ENCODE measurements at regions not wholly inside any gene's neighbourhood (a gene's known extent, or its start where the extent isn't known, plus 50 kb on each side); places are given as distances from the start of the nearest gene placed in this dataset.

DNA sequence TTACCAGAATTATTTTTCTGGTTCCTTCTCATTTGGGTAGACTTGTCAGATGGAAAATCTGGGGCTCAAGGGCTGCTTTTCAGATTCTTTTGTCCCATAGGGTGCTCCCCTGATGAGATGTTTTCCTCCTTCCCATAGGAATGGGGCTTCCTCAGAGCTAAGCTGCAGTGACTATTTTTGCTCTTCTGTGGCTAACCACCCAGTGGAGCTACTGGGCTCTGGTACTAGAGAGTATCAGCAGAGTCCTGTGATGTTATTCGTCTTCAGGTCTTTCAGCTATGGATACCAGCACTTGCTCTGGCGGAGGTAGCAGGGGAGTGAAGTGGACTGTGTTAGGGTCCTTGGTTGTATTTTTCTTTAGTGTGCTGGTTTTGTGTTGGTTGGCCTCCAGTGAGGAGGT is 716.1 kb upstream of the LMO3 start:
- Mint-ChIP-seq H3K9me3 (peaks cover 2 to 25% (median 14%) of the 10 kb centered on the region in 11 donors), H3K4me1 (no peaks in the 10 kb centered on the region), H3K27ac (no peak overlapping the region), H3K27me3 (no peaks in the 10 kb centered on the region), H3K36me3 (no peaks in the 10 kb centered on the region), H3K4me3 (no peak overlapping the region)
- POLR2A ChIA-PET, result no interaction called here
- Histone ChIP-seq H3K4me1 (ENCODE audit: control insufficient read depth in 2 of 2, insufficient read depth in 2 of 2, low read length in 2 of 2) (no peaks in the 10 kb centered on the region), H3K9me3 (ENCODE audit: control insufficient read depth in 2 of 3, low read length in 3 of 3) (no peaks in the 10 kb centered on the region), H3K4me3 (ENCODE audit: low read length) (no peak overlapping the region), H3K27me3 (ENCODE audit: control insufficient read depth in 2 of 2, insufficient read depth in 2 of 2, low read length in 2 of 2) (no peaks in the 10 kb centered on the region), H3K27ac (ENCODE audit: low read depth, low read length) (no peak overlapping the region), H3K36me3 (ENCODE audit: control insufficient read depth in 2 of 3, insufficient read depth in 3 of 3, low read length in 3 of 3) (no peaks in the 10 kb centered on the region)
- intact Hi-C loops (cut with micrococcal nuclease), result no loop called here
- CTCF ChIA-PET, result no interaction called here
- DNase-seq (no peak), ATAC-seq (no peak)

DNA sequence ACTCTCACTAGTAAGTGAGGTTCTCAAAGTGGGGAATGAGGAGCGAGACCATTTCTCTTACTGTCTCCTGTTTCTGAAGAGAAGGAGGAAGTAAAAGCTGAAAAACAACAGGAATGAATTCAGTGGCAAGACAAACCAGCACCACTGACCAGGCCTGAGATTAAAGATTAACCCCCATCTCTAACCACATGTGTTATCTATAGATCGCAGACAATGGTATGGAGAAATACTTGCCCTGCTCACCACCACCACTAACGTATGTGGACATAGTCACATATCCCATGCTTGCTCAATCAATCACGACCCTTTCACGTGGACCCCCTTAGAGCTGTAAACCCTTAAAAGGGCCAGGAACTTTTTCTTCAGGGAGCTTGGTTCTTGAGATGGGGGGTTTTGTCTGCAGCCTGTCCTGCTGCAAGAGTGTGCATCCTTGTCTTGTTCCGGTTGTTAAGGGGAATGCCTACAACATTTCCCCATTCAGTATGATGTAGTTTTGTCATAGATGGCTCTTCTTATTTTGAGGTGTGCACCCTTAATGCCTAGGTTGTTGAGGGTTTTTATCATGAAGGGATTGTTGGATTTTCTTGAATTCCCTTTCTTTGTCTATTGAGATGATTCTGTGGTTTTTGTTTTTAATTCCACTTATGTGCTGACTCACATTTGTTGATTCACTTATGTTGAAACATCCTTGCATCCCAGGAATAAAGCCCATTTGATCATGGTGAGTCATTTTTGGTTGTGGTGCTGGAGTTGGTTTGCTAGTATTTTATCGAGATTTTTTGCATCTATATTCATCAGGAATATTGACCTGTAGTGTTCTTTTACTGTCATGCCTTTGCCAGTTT is 698.8 kb upstream of the LMO3 start:
- CTCF ChIA-PET, result no interaction called here
- Histone ChIP-seq H3K4me3 (ENCODE audit: low read length) (no peak overlapping the region), H3K36me3 (ENCODE audit: control insufficient read depth in 2 of 3, insufficient read depth in 3 of 3, low read length in 3 of 3) (no peaks in the 10 kb centered on the region), H3K9me3 (ENCODE audit: control insufficient read depth in 2 of 3, low read length in 3 of 3) (peaks cover 0 to 16% (median 0%) of the 10 kb centered on the region in 3 experiments), H3K27me3 (ENCODE audit: control insufficient read depth in 2 of 2, insufficient read depth in 2 of 2, low read length in 2 of 2) (no peaks in the 10 kb centered on the region), H3K27ac (ENCODE audit: low read depth, low read length) (no peak overlapping the region), H3K4me1 (ENCODE audit: control insufficient read depth in 2 of 2, insufficient read depth in 2 of 2, low read length in 2 of 2) (no peaks in the 10 kb centered on the region)
- Mint-ChIP-seq H3K9me3 (peaks cover 4 to 45% (median 16%) of the 10 kb centered on the region in 11 donors), H3K4me3 (no peak overlapping the region), H3K4me1 (no peaks in the 10 kb centered on the region), H3K36me3 (no peaks in the 10 kb centered on the region), H3K27ac (no peak overlapping the region), H3K27me3 (no peaks in the 10 kb centered on the region)
- POLR2A ChIA-PET, result no interaction called here
- no peak for DNase-seq
- ATAC-seq, result no peak
- intact Hi-C loops (cut with micrococcal nuclease), result no loop called here

DNA sequence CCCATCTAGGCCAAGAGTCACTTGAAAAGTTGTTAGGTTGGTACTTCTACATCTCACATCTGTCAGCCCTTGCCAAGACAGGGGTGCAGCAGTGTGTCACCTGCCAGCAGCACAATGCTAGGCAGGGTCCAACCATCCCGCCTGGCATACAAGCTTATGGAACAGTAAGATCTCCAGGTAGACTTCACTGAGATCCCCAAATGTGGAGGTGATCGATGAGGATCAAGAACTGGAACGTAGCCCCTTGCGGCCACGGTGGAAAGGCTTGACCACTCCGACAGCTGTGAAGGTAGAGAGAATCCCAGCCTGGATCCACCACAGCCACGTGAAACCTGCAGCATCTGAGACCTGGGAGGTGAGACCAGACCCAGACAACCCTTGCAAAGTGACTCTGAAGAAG is 696.0 kb upstream of the LMO3 start:
- DNase-seq, result no peak
- Mint-ChIP-seq H3K36me3 (no peaks in the 10 kb centered on the region), H3K9me3 (peaks cover 4 to 48% (median 22%) of the 10 kb centered on the region in 11 donors)

DNA sequence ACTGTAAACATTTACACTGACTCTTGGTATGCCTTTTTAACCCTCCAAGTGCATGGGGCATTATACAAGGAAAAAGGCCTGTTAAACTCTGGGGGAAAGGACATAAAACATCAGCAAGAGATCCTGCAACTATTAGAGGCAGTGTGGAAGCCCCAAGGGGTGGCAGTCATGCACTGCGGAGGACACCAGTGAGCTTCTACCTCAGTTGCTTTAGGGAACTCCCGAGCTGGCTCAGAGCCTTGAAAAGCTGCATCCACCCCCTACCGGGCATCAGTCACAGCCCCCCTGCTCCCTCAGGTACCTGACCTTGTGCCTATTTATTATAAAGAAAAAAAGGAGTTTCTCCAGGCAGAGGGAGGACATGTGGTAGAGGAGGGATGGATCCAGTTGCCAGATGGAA is 695.6 kb upstream of the LMO3 start:
- intact Hi-C loops (cut with micrococcal nuclease), result no loop called here
- peaks cover 0 to 12% (median 0%) of the 10 kb centered on the region in 3 experiments for H3K9me3 ChIP-seq (ENCODE audit: control insufficient read depth in 2 of 3, low read length in 3 of 3)
- no peak overlapping the region for H3K27ac ChIP-seq (ENCODE audit: low read depth, low read length)
- no peaks in the 10 kb centered on the region for H3K4me1 ChIP-seq (ENCODE audit: control insufficient read depth in 2 of 2, insufficient read depth in 2 of 2, low read length in 2 of 2)
- ChIA-PET CTCF (no interaction called here), POLR2A (no interaction called here)
- Mint-ChIP-seq H3K27me3 (no peaks in the 10 kb centered on the region), H3K27ac (no peak overlapping the region), H3K4me1 (no peaks in the 10 kb centered on the region), H3K4me3 (no peak overlapping the region), H3K36me3 (no peaks in the 10 kb centered on the region), H3K9me3 (peaks cover 4 to 48% (median 21%) of the 10 kb centered on the region in 11 donors)
- ATAC-seq (no peak), DNase-seq (no peak)
- no peaks in the 10 kb centered on the region for H3K36me3 ChIP-seq (ENCODE audit: control insufficient read depth in 2 of 3, insufficient read depth in 3 of 3, low read length in 3 of 3)
- no peak overlapping the region for H3K4me3 ChIP-seq (ENCODE audit: low read length)
- H3K27me3 ChIP-seq (ENCODE audit: control insufficient read depth in 2 of 2, insufficient read depth in 2 of 2, low read length in 2 of 2), result no peaks in the 10 kb centered on the region

More for the DNA sequence above, 696.0 kb upstream of the LMO3 start:
- peaks cover 0 to 12% (median 0%) of the 10 kb centered on the region in 3 experiments for H3K9me3 ChIP-seq (ENCODE audit: control insufficient read depth in 2 of 3, low read length in 3 of 3)
- H3K36me3 ChIP-seq (ENCODE audit: control insufficient read depth in 2 of 3, insufficient read depth in 3 of 3, low read length in 3 of 3), result no peaks in the 10 kb centered on the region
- Mint-ChIP-seq H3K27me3 (no peaks in the 10 kb centered on the region), H3K4me1 (no peaks in the 10 kb centered on the region), H3K27ac (no peak overlapping the region), H3K4me3 (no peak overlapping the region)
- H3K27me3 ChIP-seq (ENCODE audit: control insufficient read depth in 2 of 2, insufficient read depth in 2 of 2, low read length in 2 of 2), result no peaks in the 10 kb centered on the region
- no peak overlapping the region for H3K4me3 ChIP-seq (ENCODE audit: low read length)
- ATAC-seq, result no peak
- intact Hi-C loops (cut with micrococcal nuclease), result no loop called here
- ChIA-PET CTCF (no interaction called here), POLR2A (no interaction called here)
- H3K4me1 ChIP-seq (ENCODE audit: control insufficient read depth in 2 of 2, insufficient read depth in 2 of 2, low read length in 2 of 2), result no peaks in the 10 kb centered on the region
- no peak overlapping the region for H3K27ac ChIP-seq (ENCODE audit: low read depth, low read length)

DNA sequence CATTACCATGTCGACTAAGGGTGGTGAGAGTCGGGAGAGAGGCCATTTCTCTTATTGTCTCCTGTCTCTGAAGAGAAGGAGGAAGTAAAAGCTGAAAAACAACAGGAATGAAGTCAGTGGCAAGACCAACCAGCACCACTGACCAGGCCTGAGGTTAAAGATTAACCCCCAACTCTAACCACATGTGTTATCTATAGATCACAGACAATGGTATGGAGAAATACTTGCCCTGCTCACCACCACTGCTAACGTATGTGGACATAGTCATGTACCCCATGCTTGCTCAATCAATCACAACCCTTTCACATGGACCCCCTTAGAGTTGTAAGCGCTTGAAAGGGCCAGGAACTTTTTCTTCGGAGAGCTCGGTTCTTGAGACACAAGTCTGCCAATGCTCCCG is 690.9 kb upstream of the LMO3 start:
- Mint-ChIP-seq H3K9me3 (peaks cover 0 to 34% (median 14%) of the 10 kb centered on the region in 11 donors), H3K27me3 (no peaks in the 10 kb centered on the region), H3K36me3 (no peaks in the 10 kb centered on the region), H3K4me3 (no peak overlapping the region), H3K4me1 (no peaks in the 10 kb centered on the region), H3K27ac (no peak overlapping the region)
- Histone ChIP-seq H3K4me3 (ENCODE audit: low read length) (no peak overlapping the region), H3K36me3 (ENCODE audit: control insufficient read depth in 2 of 3, insufficient read depth in 3 of 3, low read length in 3 of 3) (no peaks in the 10 kb centered on the region), H3K27me3 (ENCODE audit: control insufficient read depth in 2 of 2, insufficient read depth in 2 of 2, low read length in 2 of 2) (no peaks in the 10 kb centered on the region), H3K9me3 (ENCODE audit: control insufficient read depth in 2 of 3, low read length in 3 of 3) (peaks cover 0 to 5% (median 0%) of the 10 kb centered on the region in 3 experiments), H3K27ac (ENCODE audit: low read depth, low read length) (no peak overlapping the region), H3K4me1 (ENCODE audit: control insufficient read depth in 2 of 2, insufficient read depth in 2 of 2, low read length in 2 of 2) (no peaks in the 10 kb centered on the region)
- ChIA-PET POLR2A (no interaction called here), CTCF (no interaction called here)
- ATAC-seq, result no peak
- intact Hi-C loops (cut with micrococcal nuclease), result no loop called here
- DNase-seq, result no peak

DNA sequence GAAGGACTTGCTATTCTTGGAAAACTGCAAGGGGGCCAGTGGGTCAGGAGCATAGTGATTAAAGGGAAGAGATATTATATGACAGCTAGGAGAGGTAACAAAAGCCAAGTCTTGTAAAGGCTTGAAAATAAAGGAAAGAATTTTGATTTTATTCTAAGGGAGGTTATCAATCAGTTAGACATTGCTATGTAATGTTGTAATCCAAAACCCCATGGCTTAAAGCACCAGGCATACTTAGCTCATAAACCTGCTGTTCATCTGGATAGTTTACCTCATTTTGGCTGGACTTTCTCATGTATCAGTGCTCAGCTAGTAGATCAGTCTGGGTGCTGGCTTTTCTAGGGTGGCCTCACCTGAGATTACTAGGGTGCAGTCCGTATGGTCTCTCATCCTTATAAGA is 680.9 kb upstream of the LMO3 start:
- H3K27ac Mint-ChIP-seq, result no peak overlapping the region
- Histone ChIP-seq H3K27me3 (ENCODE audit: control insufficient read depth in 2 of 2, insufficient read depth in 2 of 2, low read length in 2 of 2) (no peaks in the 10 kb centered on the region), H3K4me3 (ENCODE audit: low read length) (no peak overlapping the region), H3K27ac (ENCODE audit: low read depth, low read length) (no peak overlapping the region), H3K9me3 (ENCODE audit: control insufficient read depth in 2 of 3, low read length in 3 of 3) (peaks cover 0 to 5% (median 0%) of the 10 kb centered on the region in 3 experiments), H3K4me1 (ENCODE audit: control insufficient read depth in 2 of 2, insufficient read depth in 2 of 2, low read length in 2 of 2) (no peaks in the 10 kb centered on the region), H3K36me3 (ENCODE audit: control insufficient read depth in 2 of 3, insufficient read depth in 3 of 3, low read length in 3 of 3) (no peaks in the 10 kb centered on the region)
- no peaks in the 10 kb centered on the region for H3K27me3 Mint-ChIP-seq
- intact Hi-C loops (cut with micrococcal nuclease), result no loop called here
- H3K4me3 Mint-ChIP-seq, result no peak overlapping the region
- CTCF ChIA-PET, result no interaction called here
- peaks cover 0 to 27% (median 8%) of the 10 kb centered on the region in 11 donors for H3K9me3 Mint-ChIP-seq
- H3K36me3 Mint-ChIP-seq, result no peaks in the 10 kb centered on the region
- POLR2A ChIA-PET, result no interaction called here
- no peaks in the 10 kb centered on the region for H3K4me1 Mint-ChIP-seq
- no peak for DNase-seq
- no peak for ATAC-seq

DNA sequence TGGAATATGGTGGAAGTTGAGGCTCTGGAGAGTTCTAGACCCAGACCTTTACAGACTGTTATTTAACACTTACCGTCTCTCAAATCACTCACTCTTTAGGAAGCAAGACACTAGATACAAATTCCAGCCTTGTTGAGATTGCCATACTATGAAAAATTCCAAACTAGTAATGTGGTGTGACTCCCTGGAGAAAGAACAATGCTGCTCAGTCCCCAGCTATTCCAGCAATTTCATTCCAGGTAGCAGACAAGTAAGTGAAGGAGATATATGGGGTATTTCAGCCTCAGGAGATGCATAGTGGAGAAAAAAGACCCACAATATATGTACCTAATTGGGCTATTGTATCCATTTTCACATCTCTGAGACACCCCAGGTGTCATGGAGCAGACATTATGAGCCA is 678.9 kb upstream of the LMO3 start:
- peaks cover 0 to 5% (median 0%) of the 10 kb centered on the region in 3 experiments for H3K9me3 ChIP-seq (ENCODE audit: control insufficient read depth in 2 of 3, low read length in 3 of 3)
- no peak for ATAC-seq
- intact Hi-C loops (cut with micrococcal nuclease), result no loop called here
- H3K27ac Mint-ChIP-seq, result no peak overlapping the region
- no peak for DNase-seq
- no peak overlapping the region for H3K4me3 Mint-ChIP-seq
- H3K27me3 ChIP-seq (ENCODE audit: control insufficient read depth in 2 of 2, insufficient read depth in 2 of 2, low read length in 2 of 2), result no peaks in the 10 kb centered on the region
- ChIA-PET POLR2A (no interaction called here), CTCF (no interaction called here)
- peaks cover 0 to 27% (median 8%) of the 10 kb centered on the region in 11 donors for H3K9me3 Mint-ChIP-seq
- H3K27me3 Mint-ChIP-seq, result no peaks in the 10 kb centered on the region
- no peak overlapping the region for H3K4me3 ChIP-seq (ENCODE audit: low read length)
- no peaks in the 10 kb centered on the region for H3K36me3 ChIP-seq (ENCODE audit: control insufficient read depth in 2 of 3, insufficient read depth in 3 of 3, low read length in 3 of 3)
- H3K27ac ChIP-seq (ENCODE audit: low read depth, low read length), result no peak overlapping the region
- no peaks in the 10 kb centered on the region for H3K36me3 Mint-ChIP-seq
- no peaks in the 10 kb centered on the region for H3K4me1 ChIP-seq (ENCODE audit: control insufficient read depth in 2 of 2, insufficient read depth in 2 of 2, low read length in 2 of 2)
- H3K4me1 Mint-ChIP-seq, result no peaks in the 10 kb centered on the region
